Activated CD8-positive, alpha-beta memory T cell treated with anti-CD3 and anti-CD28 coated beads, Interleukin-2, amount 10 ng/mL, durations not matched to agents 7 days and 5 days (primary cell): ENCODE measurements at regions not wholly inside any gene's neighbourhood (a gene's known extent, or its start where the extent isn't known, plus 50 kb on each side); places are given as distances from the start of the nearest gene placed in this dataset.

Experiments used
- ATAC-seq: fragments of 150-1000 bp; cut with Tn5 transposase; one replicate; pipeline ENCODE4 v1.10.0; 2021; ENCODE audit warnings: moderate library complexity
- CTCF ChIA-PET: fragments of 350-600 bp; sonication (Branson Sonifier 250); formaldehyde crosslinking; loops from one replicate; lab custom pipeline; 2021; ENCODE audit warnings: antibody characterized with exemption; lab: Charles Lee
- DNase-seq: peaks from one replicate; pipeline ENCODE4 v3.0.0-alpha.2; 2020
- H3K27ac Mint-ChIP-seq: one replicate; pipeline ENCODE4 v1.8.0; 2021; ENCODE audit warnings: mild to moderate bottlenecking, mixed read lengths
- H3K27me3 Mint-ChIP-seq: one replicate; pipeline ENCODE4 v1.8.0; 2021; ENCODE audit warnings: mixed read lengths
- H3K36me3 Mint-ChIP-seq: one replicate; pipeline ENCODE4 v1.8.0; 2021; ENCODE audit warnings: mild to moderate bottlenecking, mixed read lengths
- H3K4me1 Mint-ChIP-seq: one replicate; pipeline ENCODE4 v1.8.0; 2021; ENCODE audit warnings: mixed read lengths
- H3K4me3 Mint-ChIP-seq: one replicate; pipeline ENCODE4 v1.8.0; 2021; ENCODE audit warnings: mild to moderate bottlenecking, moderate library complexity, mixed read lengths
- H3K9me3 Mint-ChIP-seq: one replicate; pipeline ENCODE4 v1.8.0; 2022; ENCODE audit warnings: low read depth, mixed read lengths

- CTCF ChIA-PET, result no interaction called here
These were observed 406.8 kb downstream of the SHANK2 start for GRCh38 chr11:70845591-70846041.

GRCh38 chr11:70846781-70847655 is 405.4 kb downstream of the SHANK2 start:
- Mint-ChIP-seq H3K27me3 (no peaks in the 10 kb centered on the region), H3K9me3 (no peaks in the 10 kb centered on the region), H3K36me3 (no peaks in the 10 kb centered on the region), H3K27ac (no peak overlapping the region), H3K4me3 (no peak overlapping the region), H3K4me1 (no peaks in the 10 kb centered on the region)
- no peak for DNase-seq
- CTCF ChIA-PET, result no interaction called here
- ATAC-seq, result no peak

More at GRCh38 chr11:70845591-70846041, 406.8 kb downstream of the SHANK2 start:
- no peaks in the 10 kb centered on the region for H3K27me3 Mint-ChIP-seq
- no peak overlapping the region for H3K4me3 Mint-ChIP-seq
- ATAC-seq (no peak), DNase-seq (no peak)
- no peaks in the 10 kb centered on the region for H3K9me3 Mint-ChIP-seq
- H3K36me3 Mint-ChIP-seq, result no peaks in the 10 kb centered on the region
- H3K4me1 Mint-ChIP-seq, result no peaks in the 10 kb centered on the region
- H3K27ac Mint-ChIP-seq, result no peak overlapping the region

GRCh38 chr11:70848243-70848750 is 404.1 kb downstream of the SHANK2 start:
- DNase-seq (no peak), ATAC-seq (no peak)
- H3K4me1 Mint-ChIP-seq, result no peaks in the 10 kb centered on the region
- no peaks in the 10 kb centered on the region for H3K9me3 Mint-ChIP-seq
- H3K36me3 Mint-ChIP-seq, result no peaks in the 10 kb centered on the region
- CTCF ChIA-PET, result no interaction called here
- no peak overlapping the region for H3K4me3 Mint-ChIP-seq
- no peaks in the 10 kb centered on the region for H3K27me3 Mint-ChIP-seq
- no peak overlapping the region for H3K27ac Mint-ChIP-seq

- CTCF ChIA-PET, result no interaction called here
- Mint-ChIP-seq H3K4me3 (no peak overlapping the region), H3K27me3 (no peaks in the 10 kb centered on the region), H3K9me3 (no peaks in the 10 kb centered on the region), H3K36me3 (no peaks in the 10 kb centered on the region), H3K4me1 (no peaks in the 10 kb centered on the region), H3K27ac (no peak overlapping the region)
- DNase-seq, result no peak
- ATAC-seq, result no peak
These were observed 403.3 kb downstream of the SHANK2 start for GRCh38 chr11:70849031-70849430.

- CTCF ChIA-PET, result no interaction called here
- H3K27me3 Mint-ChIP-seq, result no peaks in the 10 kb centered on the region
- H3K27ac Mint-ChIP-seq, result no peak overlapping the region
- ATAC-seq, result no peak
- no peak for DNase-seq
- no peaks in the 10 kb centered on the region for H3K9me3 Mint-ChIP-seq
- no peaks in the 10 kb centered on the region for H3K36me3 Mint-ChIP-seq
- no peak overlapping the region for H3K4me3 Mint-ChIP-seq
- no peaks in the 10 kb centered on the region for H3K4me1 Mint-ChIP-seq
These were observed 401.1 kb downstream of the SHANK2 start for GRCh38 chr11:70851308-70851707.

- CTCF ChIA-PET, result no interaction called here
- Mint-ChIP-seq H3K27ac (no peak overlapping the region), H3K9me3 (no peaks in the 10 kb centered on the region), H3K4me3 (no peak overlapping the region), H3K36me3 (no peaks in the 10 kb centered on the region), H3K4me1 (no peaks in the 10 kb centered on the region), H3K27me3 (no peaks in the 10 kb centered on the region)
- DNase-seq (no peak), ATAC-seq (no peak)
These were observed 400.5 kb downstream of the SHANK2 start for GRCh38 chr11:70851907-70852306.

- H3K4me1 Mint-ChIP-seq, result no peaks in the 10 kb centered on the region
- no peaks in the 10 kb centered on the region for H3K9me3 Mint-ChIP-seq
- H3K27ac Mint-ChIP-seq, result no peak overlapping the region
- H3K4me3 Mint-ChIP-seq, result no peak overlapping the region
- no peak for ATAC-seq
- CTCF ChIA-PET, result no interaction called here
- no peaks in the 10 kb centered on the region for H3K36me3 Mint-ChIP-seq
- H3K27me3 Mint-ChIP-seq, result no peaks in the 10 kb centered on the region
- no peak for DNase-seq
These were observed 399.2 kb downstream of the SHANK2 start for GRCh38 chr11:70853068-70853769.

- CTCF ChIA-PET, result no interaction called here
- no peaks in the 10 kb centered on the region for H3K4me1 Mint-ChIP-seq
- no peak for DNase-seq
- ATAC-seq, result no peak
- H3K9me3 Mint-ChIP-seq, result no peaks in the 10 kb centered on the region
- no peaks in the 10 kb centered on the region for H3K27me3 Mint-ChIP-seq
- H3K4me3 Mint-ChIP-seq, result no peak overlapping the region
- H3K36me3 Mint-ChIP-seq, result no peaks in the 10 kb centered on the region
- no peak overlapping the region for H3K27ac Mint-ChIP-seq
These were observed 398.6 kb downstream of the SHANK2 start for GRCh38 chr11:70853770-70854108.

- CTCF ChIA-PET, result interaction anchor here (0.6 kb wide), 1 partner anchor 1223 kb away, joined by 3 read pairs; no protein-coding TSS in a partner anchor
- H3K4me1 Mint-ChIP-seq, result no peaks in the 10 kb centered on the region
- no peaks in the 10 kb centered on the region for H3K36me3 Mint-ChIP-seq
- no peaks in the 10 kb centered on the region for H3K27me3 Mint-ChIP-seq
- DNase-seq, result no peak
- H3K9me3 Mint-ChIP-seq, result no peaks in the 10 kb centered on the region
- no peak overlapping the region for H3K4me3 Mint-ChIP-seq
- H3K27ac Mint-ChIP-seq, result no peak overlapping the region
- ATAC-seq, result no peak
These were observed 398.2 kb downstream of the SHANK2 start for GRCh38 chr11:70854201-70854600.

GRCh38 chr11:70854901-70855556 is 397.3 kb downstream of the SHANK2 start:
- Mint-ChIP-seq H3K4me3 (no peak overlapping the region), H3K27me3 (no peaks in the 10 kb centered on the region), H3K36me3 (no peaks in the 10 kb centered on the region), H3K27ac (no peak overlapping the region), H3K4me1 (no peaks in the 10 kb centered on the region), H3K9me3 (no peaks in the 10 kb centered on the region)
- ATAC-seq (no peak), DNase-seq (no peak)
- CTCF ChIA-PET, result interaction anchor here (0.6 kb wide), 1 partner anchor 1224 kb away, joined by 3 read pairs; no protein-coding TSS in a partner anchor

GRCh38 chr11:70857894-70858293 is 394.5 kb downstream of the SHANK2 start:
- CTCF ChIA-PET, result no interaction called here
- H3K9me3 Mint-ChIP-seq, result no peaks in the 10 kb centered on the region
- H3K36me3 Mint-ChIP-seq, result no peaks in the 10 kb centered on the region

GRCh38 chr11:70859180-70859579 is 393.2 kb downstream of the SHANK2 start:
- H3K27me3 Mint-ChIP-seq, result no peaks in the 10 kb centered on the region
- H3K27ac Mint-ChIP-seq, result no peak overlapping the region
- DNase-seq, result no peak
- CTCF ChIA-PET, result no interaction called here
- no peaks in the 10 kb centered on the region for H3K4me1 Mint-ChIP-seq
- no peak for ATAC-seq
- no peaks in the 10 kb centered on the region for H3K9me3 Mint-ChIP-seq
- H3K4me3 Mint-ChIP-seq, result no peak overlapping the region
- H3K36me3 Mint-ChIP-seq, result no peaks in the 10 kb centered on the region

More at GRCh38 chr11:70857894-70858293, 394.5 kb downstream of the SHANK2 start:
- ATAC-seq (no peak), DNase-seq (no peak)
- H3K4me1 Mint-ChIP-seq, result no peaks in the 10 kb centered on the region
- H3K27me3 Mint-ChIP-seq, result no peaks in the 10 kb centered on the region
- H3K4me3 Mint-ChIP-seq, result no peak overlapping the region
- H3K27ac Mint-ChIP-seq, result no peak overlapping the region

GRCh38 chr11:70860888-70861287 is 391.5 kb downstream of the SHANK2 start:
- CTCF ChIA-PET, result no interaction called here
- Mint-ChIP-seq H3K4me1 (no peaks in the 10 kb centered on the region), H3K27me3 (no peaks in the 10 kb centered on the region), H3K27ac (no peak overlapping the region), H3K36me3 (no peaks in the 10 kb centered on the region), H3K9me3 (no peaks in the 10 kb centered on the region), H3K4me3 (no peak overlapping the region)
- ATAC-seq (no peak), DNase-seq (no peak)
